ENCODE measurements at regions not wholly inside any gene's neighbourhood (a gene's known extent, or its start where the extent isn't known, plus 50 kb on each side); places are given as distances from the start of the nearest gene placed in this dataset.

- H3K4me1 ChIP-seq = peaks cover 0 to 11% (median 0%) of the 10 kb centered on the region in 3 donors
- intact Hi-C loops (cut with DNase I) = no loop called here
- H3K36me3 ChIP-seq = no peaks in the 10 kb centered on the region
- no peak for DNase-seq
- H3K27ac ChIP-seq = no peak overlapping the region
- peaks cover 0 to 13% (median 0%) of the 10 kb centered on the region in 3 donors for H3K9me3 ChIP-seq
- WGBS, 2 donors = 25 to 33% methylated on average over 1 of the region's 1 CpG
- H3K4me3 ChIP-seq = no peak overlapping the region
- no peaks in the 10 kb centered on the region for H3K27me3 ChIP-seq
- TF ChIP-seq POLR2A (IDR thresholded peaks at IDR 0.05) = no peak
- no peak for TF ChIP-seq CTCF (IDR thresholded peaks at IDR 0.05)
Observed at GRCh38 chr4:82005158-82005557, 368.6 kb downstream of the HNRNPD start.

GRCh38 chr4:81997313-81997712 is 376.5 kb downstream of the HNRNPD start:
- Histone ChIP-seq H3K9me3 (peaks cover 0 to 4% (median 0%) of the 10 kb centered on the region in 3 donors), H3K4me1 (no peaks in the 10 kb centered on the region), H3K27me3 (no peaks in the 10 kb centered on the region), H3K36me3 (no peaks in the 10 kb centered on the region), H3K27ac (no peak overlapping the region), H3K4me3 (no peak overlapping the region)
- TF ChIP-seq POLR2A (IDR thresholded peaks at IDR 0.05) = no peak
- no peak for TF ChIP-seq CTCF (IDR thresholded peaks at IDR 0.05)
- no peak for DNase-seq
- WGBS, 2 donors = 85 to 87% methylated on average over 2 of the region's 2 CpGs
- intact Hi-C loops (cut with DNase I) = no loop called here

GRCh38 chr4:81990898-81991297 is 382.9 kb downstream of the HNRNPD start:
- Histone ChIP-seq H3K27me3 (peaks cover 0 to 4% (median 0%) of the 10 kb centered on the region in 4 donors), H3K4me3 (no peak overlapping the region), H3K4me1 (no peaks in the 10 kb centered on the region), H3K27ac (no peak overlapping the region), H3K9me3 (no peaks in the 10 kb centered on the region), H3K36me3 (no peaks in the 10 kb centered on the region)
- WGBS, 2 donors = 47 to 71% methylated on average over 1 of the region's 1 CpG
- intact Hi-C loops (cut with DNase I) = no loop called here
- no peak for DNase-seq
- no peak for TF ChIP-seq CTCF (IDR thresholded peaks at IDR 0.05)
- TF ChIP-seq POLR2A (IDR thresholded peaks at IDR 0.05) = no peak

- Histone ChIP-seq H3K4me1 (no peaks in the 10 kb centered on the region), H3K36me3 (no peaks in the 10 kb centered on the region), H3K9me3 (no peaks in the 10 kb centered on the region), H3K27ac (no peak overlapping the region), H3K4me3 (no peak overlapping the region), H3K27me3 (peaks cover 0 to 4% (median 0%) of the 10 kb centered on the region in 4 donors)
- 58 to 80% methylated on average over 4 of the region's 4 CpGs for WGBS, 2 donors
- DNase-seq = no peak
- TF ChIP-seq CTCF (IDR thresholded peaks at IDR 0.05) = no peak
- TF ChIP-seq POLR2A (IDR thresholded peaks at IDR 0.05) = no peak
- intact Hi-C loops (cut with DNase I) = no loop called here
Observed at GRCh38 chr4:81990211-81990610, 383.6 kb downstream of the HNRNPD start.

GRCh38 chr4:81989202-81989601 is 384.6 kb downstream of the HNRNPD start:
- Histone ChIP-seq H3K36me3 (no peaks in the 10 kb centered on the region), H3K4me1 (no peaks in the 10 kb centered on the region), H3K9me3 (no peaks in the 10 kb centered on the region), H3K27ac (no peak overlapping the region), H3K27me3 (peaks cover 0 to 4% (median 0%) of the 10 kb centered on the region in 4 donors), H3K4me3 (no peak overlapping the region)
- TF ChIP-seq CTCF (IDR thresholded peaks at IDR 0.05) = no peak
- no peak for TF ChIP-seq POLR2A (IDR thresholded peaks at IDR 0.05)
- 37 to 38% methylated on average over 1 of the region's 1 CpG for WGBS, 2 donors
- no peak for DNase-seq
- intact Hi-C loops (cut with DNase I) = no loop called here

All from esophagus squamous epithelium (tissue), 5 donors.